ENCODE measurements at regions not wholly inside any gene's neighbourhood (a gene's known extent, or its start where the extent isn't known, plus 50 kb on each side); places are given as distances from the start of the nearest gene placed in this dataset.

- TF ChIP-seq ZNF473 (tag by site-specific recombination; IDR thresholded peaks at IDR 0.05): no peak
- no peak for TF ChIP-seq ZNF600 (tag by site-specific recombination; IDR thresholded peaks at IDR 0.05)
- TF ChIP-seq ZNF571 (tag by site-specific recombination; IDR thresholded peaks at IDR 0.05): no peak
- TF ChIP-seq ZBTB1 (tag by site-specific recombination; IDR thresholded peaks at IDR 0.05): no peak
- no peak for TF ChIP-seq ZNF626 (tag by site-specific recombination; IDR thresholded peaks at IDR 0.05)
- no peak for TF ChIP-seq ZNF549 (tag by site-specific recombination; IDR thresholded peaks at IDR 0.05)
- TF ChIP-seq ZNF394 (tag by site-specific recombination; IDR thresholded peaks at IDR 0.05; ENCODE audit: borderline replicate concordance): no peak
- TF ChIP-seq ZSCAN23 (tag by site-specific recombination; IDR thresholded peaks at IDR 0.05): no peak
- TF ChIP-seq ZNF658 (tag by site-specific recombination; IDR thresholded peaks at IDR 0.05): no peak
Measured at GRCh38 chr9:31790720-31791119, 593.7 kb upstream of the ACO1 start (continued).

- Histone ChIP-seq H3K27ac (ENCODE audit: extremely low read depth, low read depth, low read length) (no peak overlapping the region), H3K9me3 (ENCODE audit: control insufficient read depth, insufficient read depth, low read depth, low read length) (no peaks in the 10 kb centered on the region), H3K4me1 (ENCODE audit: control insufficient read depth, insufficient read depth, low read length) (no peaks in the 10 kb centered on the region), H3K4me3 (ENCODE audit: low read depth, low read length) (no peak overlapping the region), H3K36me3 (ENCODE audit: control insufficient read depth in 2 of 2, insufficient read depth in 1 of 2, low read length in 2 of 2) (no peaks in the 10 kb centered on the region)
- ChIA-PET POLR2A (no interaction called here), CTCF (interaction anchor here (0.6 to 1.0 kb wide), 5 partner anchors 8 to 633 kb away, joined by 3 to 5 read pairs (median 3); no protein-coding TSS in a partner anchor)
- peak; percentile 36 for TF ChIP-seq ZNF654 (tag by site-specific recombination; IDR thresholded peaks at IDR 0.05; ENCODE audit: low read depth)
- no peak for TF ChIP-seq ZNF121 (tag by site-specific recombination; IDR thresholded peaks at IDR 0.05)
- TF ChIP-seq ZFP3 (tag by site-specific recombination; IDR thresholded peaks at IDR 0.05; ENCODE audit: low read depth): no peak
- TF ChIP-seq, protein P1, sequence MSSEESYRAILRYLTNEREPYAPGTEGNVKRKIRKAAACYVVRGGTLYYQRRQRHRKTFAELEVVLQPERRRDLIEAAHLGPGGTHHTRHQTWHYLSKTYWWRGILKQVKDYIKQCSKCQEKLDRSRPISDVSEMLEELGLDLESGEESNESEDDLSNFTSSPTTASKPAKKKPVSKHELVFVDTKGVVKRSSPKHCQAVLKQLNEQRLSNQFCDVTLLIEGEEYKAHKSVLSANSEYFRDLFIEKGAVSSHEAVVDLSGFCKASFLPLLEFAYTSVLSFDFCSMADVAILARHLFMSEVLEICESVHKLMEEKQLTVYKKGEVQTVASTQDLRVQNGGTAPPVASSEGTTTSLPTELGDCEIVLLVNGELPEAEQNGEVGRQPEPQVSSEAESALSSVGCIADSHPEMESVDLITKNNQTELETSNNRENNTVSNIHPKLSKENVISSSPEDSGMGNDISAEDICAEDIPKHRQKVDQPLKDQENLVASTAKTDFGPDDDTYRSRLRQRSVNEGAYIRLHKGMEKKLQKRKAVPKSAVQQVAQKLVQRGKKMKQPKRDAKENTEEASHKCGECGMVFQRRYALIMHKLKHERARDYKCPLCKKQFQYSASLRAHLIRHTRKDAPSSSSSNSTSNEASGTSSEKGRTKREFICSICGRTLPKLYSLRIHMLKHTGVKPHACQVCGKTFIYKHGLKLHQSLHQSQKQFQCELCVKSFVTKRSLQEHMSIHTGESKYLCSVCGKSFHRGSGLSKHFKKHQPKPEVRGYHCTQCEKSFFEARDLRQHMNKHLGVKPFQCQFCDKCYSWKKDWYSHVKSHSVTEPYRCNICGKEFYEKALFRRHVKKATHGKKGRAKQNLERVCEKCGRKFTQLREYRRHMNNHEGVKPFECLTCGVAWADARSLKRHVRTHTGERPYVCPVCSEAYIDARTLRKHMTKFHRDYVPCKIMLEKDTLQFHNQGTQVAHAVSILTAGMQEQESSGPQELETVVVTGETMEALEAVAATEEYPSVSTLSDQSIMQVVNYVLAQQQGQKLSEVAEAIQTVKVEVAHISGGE (tag by site-specific recombination; conservative IDR thresholded peaks at IDR 0.05; ENCODE audit: low read depth): no peak
Measured at GRCh38 chr9:31799953-31800609, 584.4 kb upstream of the ACO1 start.

- ChIA-PET CTCF (interaction anchor here (0.7 kb wide), 1 partner anchor 168 kb away, joined by 4 read pairs; no protein-coding TSS in a partner anchor), POLR2A (no interaction called here)
- TF ChIP-seq ZNF704 (tag by site-specific recombination; IDR thresholded peaks at IDR 0.05) (no peak), ZNF202 (tag by site-specific recombination; IDR thresholded peaks at IDR 0.05; ENCODE audit: borderline replicate concordance) (no peak), SP2 (tag by site-specific recombination; IDR thresholded peaks at IDR 0.05) (no peak), HIC1 (tag by site-specific recombination; IDR thresholded peaks at IDR 0.05) (no peak), ZNF138 (tag by site-specific recombination; IDR thresholded peaks at IDR 0.05; ENCODE audit: borderline replicate concordance) (no peak), TRIM28 (IDR thresholded peaks at IDR 0.05; ENCODE audit: borderline replicate concordance, low read length) (no peak), ZNF16 (tag by site-specific recombination; IDR thresholded peaks at IDR 0.05; ENCODE audit: low read depth) (no peak), ZFP37 (tag by site-specific recombination; IDR thresholded peaks at IDR 0.05) (no peak), ZNF645 (tag by site-specific recombination; IDR thresholded peaks at IDR 0.05) (no peak), ZNF132 (tag by site-specific recombination; IDR thresholded peaks at IDR 0.05; ENCODE audit: borderline replicate concordance) (no peak)
- no peaks in the 10 kb centered on the region for H3K9me3 ChIP-seq (ENCODE audit: control insufficient read depth, insufficient read depth, low read depth, low read length)
- H3K4me1 ChIP-seq (ENCODE audit: control insufficient read depth, insufficient read depth, low read length): no peaks in the 10 kb centered on the region
- H3K27ac ChIP-seq (ENCODE audit: extremely low read depth, low read depth, low read length): no peak overlapping the region
- no peaks in the 10 kb centered on the region for H3K36me3 ChIP-seq (ENCODE audit: control insufficient read depth in 2 of 2, insufficient read depth in 1 of 2, low read length in 2 of 2)
- no peak overlapping the region for H3K4me3 ChIP-seq (ENCODE audit: low read depth, low read length)
Measured at GRCh38 chr9:31807574-31808256, 576.7 kb upstream of the ACO1 start.

Data from HEK293 (cell line).